UCSD-AML1 (cell line): ENCODE measurements at regions not wholly inside any gene's neighbourhood (a gene's known extent, or its start where the extent isn't known, plus 50 kb on each side); places are given as distances from the start of the nearest gene placed in this dataset.
"Not testable (repeated sequence)": the region's sequence is repeated elsewhere in the genome, so short reads cannot be mapped to it uniquely, and the experiment has no call there.

Experiments
- DNase-seq: peaks from one replicate; lab custom pipeline; 2025; ENCODE audit not compliant: unreplicated experiment; lab: John Stamatoyannopoulos, UW

- DNase-seq = no peak
These were observed 157.8 kb upstream of the TENT5A start for GRCh38 chr6:81909981-81910900.

- no peak for DNase-seq
These were observed 156.7 kb upstream of the TENT5A start for GRCh38 chr6:81909162-81909561.

- DNase-seq = no peak
These were observed 154.3 kb upstream of the TENT5A start for GRCh38 chr6:81906709-81907204.

DNA sequence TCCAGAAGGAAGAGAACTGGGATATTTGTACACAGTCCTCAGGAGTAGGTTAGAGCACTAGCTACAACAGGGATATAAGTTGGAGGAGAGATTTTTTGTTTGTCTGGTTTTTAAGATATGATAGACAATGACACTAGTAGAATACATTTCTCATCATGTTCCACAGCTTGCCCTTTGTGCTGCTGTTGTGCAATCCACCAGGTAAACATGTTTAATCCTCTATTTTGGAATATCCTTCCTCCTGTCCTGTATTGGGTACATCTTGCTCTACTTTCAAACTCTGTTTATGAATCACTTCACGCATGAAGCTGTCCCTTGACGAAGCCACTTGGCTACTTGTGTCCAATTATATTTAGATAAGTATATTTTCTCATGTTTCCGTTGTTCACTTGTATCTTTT is 153.6 kb upstream of the TENT5A start:
- DNase-seq = no peak

- no peak for DNase-seq
These were observed 149.1 kb upstream of the TENT5A start for GRCh38 chr6:81901551-81901966.

DNA sequence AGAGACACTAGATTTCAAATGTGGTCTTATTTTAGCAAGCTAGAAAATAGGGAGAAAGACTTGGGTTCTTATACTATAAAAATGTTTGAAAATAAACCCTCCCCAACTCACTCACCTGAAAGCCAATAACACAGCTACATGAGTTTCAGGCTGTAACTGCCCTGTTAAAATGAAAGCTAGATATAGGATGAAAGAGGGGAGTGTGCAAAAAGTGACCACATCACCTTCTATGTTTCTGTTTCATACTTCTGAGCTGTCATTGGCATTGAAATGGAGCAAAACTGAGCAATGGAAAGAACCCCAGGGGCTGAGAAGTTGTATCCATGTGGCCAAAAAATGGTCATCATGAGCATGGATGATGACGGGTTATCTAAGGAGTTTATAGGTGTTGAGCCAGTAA is 148.1 kb upstream of the TENT5A start:
- no peak for DNase-seq

GRCh38 chr6:81897793-81898192 is 145.3 kb upstream of the TENT5A start:
- DNase-seq = no peak

GRCh38 chr6:81896525-81897503 is 144.3 kb upstream of the TENT5A start:
- no peak for DNase-seq

DNA sequence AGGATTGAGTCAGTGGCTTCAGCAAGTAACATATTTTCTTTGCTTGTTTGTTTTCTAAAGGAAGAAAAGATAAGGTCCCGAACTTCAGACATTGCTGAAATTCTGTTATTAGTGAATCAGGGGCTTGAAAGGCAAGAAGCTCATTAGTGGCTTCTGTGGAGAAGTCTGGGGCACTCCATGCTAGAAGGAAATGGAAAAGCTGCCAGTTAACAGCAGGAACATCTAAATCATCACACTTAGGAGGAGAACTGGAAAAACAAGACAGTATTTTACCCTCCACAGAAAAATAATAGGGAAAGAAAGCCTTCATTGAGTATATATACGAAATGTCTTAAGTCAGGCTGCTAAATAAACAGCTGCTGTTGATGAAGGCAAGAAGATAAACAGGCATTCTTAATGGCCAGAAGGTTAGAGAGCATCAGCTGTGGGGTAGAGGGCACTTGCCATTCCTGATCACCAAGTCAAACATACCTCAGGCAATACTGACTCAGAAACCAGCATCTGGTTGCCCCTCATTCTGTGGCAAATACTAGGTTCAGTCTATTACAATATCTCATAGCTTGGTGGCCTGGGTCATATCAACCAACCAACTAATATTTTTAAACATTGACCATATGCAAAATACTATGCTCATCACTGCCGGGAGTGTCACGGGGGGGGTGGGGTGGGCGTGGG is 143.2 kb upstream of the TENT5A start:
- no peak for DNase-seq

DNA sequence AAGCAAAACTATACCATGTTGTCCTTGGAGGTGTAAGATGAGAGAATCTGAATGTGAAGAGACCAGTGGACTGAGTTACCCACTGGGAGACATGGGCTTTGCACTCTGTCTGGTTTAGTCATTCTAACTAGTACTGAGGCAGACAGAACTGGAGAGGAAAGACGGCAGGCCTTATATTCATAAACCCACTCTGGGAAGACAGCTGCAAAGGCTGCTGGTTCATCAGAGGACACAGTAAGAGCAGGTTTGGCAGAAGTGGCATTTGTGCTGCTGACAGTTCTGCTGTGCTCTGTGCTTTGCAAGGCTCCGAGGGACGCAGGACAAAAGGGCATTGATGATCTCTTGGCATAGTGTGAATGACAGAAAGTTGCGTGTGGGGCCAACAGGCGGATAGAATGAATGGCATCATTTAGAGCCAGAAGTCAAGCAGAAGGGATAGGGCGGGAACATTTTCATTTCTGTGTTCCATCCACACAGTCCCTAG is 142.3 kb upstream of the TENT5A start:
- no peak for DNase-seq

DNA sequence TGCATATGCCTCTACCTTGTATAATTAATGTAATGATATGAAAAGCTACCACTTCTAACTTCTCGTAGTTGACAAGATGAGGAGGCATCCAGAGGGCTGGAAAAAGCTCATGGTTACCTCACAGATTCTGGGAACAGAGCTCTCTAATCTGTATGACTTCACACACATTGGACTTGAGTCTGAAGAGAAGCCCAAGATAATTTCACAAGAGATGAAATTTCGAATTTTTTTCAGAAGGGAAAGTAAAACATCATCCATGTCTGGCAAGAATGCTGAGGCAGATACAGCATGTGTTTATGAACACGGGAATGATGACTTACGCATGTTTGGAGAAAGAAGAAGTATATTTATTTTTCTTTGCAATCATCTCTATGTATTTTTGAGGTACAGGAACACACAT is 141.8 kb upstream of the TENT5A start:
- DNase-seq = no peak

GRCh38 chr6:81892891-81893290 is 140.4 kb upstream of the TENT5A start:
- no peak for DNase-seq

- DNase-seq = no peak
These were observed 139.4 kb upstream of the TENT5A start for GRCh38 chr6:81891874-81892273.

DNA sequence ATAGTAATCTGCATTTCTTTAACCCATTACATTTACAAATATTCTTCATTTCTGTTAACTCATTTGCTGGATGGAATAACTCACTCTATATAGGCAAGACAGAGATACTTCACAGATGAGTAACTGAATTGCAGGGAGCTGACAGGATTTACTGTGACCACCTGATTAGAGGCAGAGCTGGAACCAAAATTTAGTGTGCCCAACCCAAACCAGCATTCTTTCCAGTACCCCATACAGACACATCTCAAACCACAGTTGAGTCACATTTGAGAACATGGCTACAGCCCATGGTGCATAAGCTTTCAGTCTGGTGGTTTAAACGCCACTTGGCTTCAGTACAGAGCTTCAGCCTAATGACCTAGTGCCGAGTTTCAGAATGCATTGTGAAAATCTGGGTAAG is 138.4 kb upstream of the TENT5A start:
- DNase-seq = no peak

DNA sequence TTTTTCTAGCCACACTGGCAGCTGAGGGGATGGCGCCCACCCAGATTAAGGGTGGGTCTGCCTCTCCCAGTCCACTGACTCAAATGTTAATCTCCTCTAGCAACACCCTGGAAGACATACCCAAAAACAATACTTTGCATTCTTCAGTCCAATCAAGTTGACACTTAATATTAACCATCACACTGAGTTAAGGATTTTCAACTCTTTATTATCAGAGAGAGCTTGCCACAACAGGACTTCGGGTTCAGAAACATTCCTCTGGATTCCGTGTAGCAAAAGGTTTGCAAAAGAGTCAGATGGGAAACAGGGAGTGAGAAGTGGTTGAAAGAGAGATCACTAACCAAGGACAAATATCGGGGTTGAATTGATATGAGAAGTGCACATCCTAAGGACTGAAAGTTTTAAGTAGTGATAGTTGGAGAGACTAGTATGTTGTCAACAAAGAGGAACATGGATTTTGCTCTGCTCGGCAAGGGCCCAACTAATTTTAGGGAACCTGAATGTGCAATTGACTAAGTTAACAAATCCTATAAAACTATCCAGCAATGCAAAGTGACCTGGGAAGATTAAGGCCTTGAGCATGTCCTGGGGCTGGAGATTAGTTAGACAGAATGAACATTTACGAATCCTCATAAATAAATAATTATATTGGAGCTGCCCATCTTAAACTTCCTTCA is 137.0 kb upstream of the TENT5A start:
- no peak for DNase-seq

GRCh38 chr6:81886909-81887308 is 134.4 kb upstream of the TENT5A start:
- DNase-seq = not testable (repeated sequence)

DNA sequence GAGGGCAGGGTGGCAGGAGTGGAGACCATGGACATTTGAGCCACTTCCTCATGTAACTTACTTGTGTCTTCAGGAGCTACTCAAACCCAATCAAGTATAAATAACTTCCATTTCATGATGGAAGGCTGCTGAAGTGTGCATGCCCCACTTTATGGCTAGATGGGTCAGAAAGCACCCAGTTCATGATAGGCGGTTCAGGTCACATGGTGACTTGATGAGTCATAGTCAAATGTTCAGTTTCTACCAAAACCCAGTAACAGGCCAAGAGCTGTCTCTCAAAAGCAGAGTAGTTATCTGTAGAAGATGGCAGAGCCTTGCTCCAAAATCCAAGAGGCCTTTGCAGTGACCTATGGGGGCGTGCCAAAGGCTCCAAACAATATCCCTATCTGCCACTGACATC is 133.7 kb upstream of the TENT5A start:
- no peak for DNase-seq

DNA sequence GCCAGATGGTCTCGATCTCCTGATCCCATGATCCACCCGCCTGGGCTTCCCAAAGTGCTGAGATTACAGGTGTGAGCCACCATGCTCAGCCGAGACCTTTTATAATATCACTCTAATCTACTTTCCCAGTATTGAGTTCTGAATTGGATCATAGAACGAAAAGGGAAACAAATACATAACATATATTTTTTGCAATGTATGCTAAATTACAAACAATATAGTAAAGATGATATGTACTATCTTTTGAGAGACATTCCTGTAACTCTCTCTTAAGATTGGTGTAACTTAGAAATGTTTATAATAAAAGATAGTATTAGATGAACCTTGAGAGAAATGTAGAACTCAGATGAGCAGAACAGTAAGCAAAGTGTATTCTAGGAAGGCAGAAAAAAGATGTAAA is 129.2 kb upstream of the TENT5A start:
- DNase-seq = no peak

DNA sequence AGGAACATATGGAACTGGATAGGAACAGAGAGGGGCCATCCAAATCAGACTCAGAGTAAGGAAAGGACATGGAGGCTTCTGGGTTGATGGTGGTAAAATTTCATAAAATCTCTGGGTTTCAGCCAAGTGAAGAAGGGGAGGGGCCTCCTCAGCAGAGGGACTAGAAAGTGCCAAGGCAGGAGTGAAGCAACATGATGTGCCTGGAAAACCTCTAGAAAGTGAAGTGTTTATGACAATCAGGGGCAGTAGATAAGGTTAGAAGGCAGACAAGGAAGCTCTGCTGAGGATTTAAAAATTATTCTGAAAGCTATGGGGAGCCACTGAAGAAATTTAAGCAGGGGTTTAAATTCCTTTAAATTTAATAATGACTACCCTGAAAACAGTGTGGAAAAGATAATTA is 126.0 kb upstream of the TENT5A start:
- DNase-seq = no peak

- no peak for DNase-seq
These were observed 124.5 kb upstream of the TENT5A start for GRCh38 chr6:81876971-81877370.
